PC-3 (cell line): ENCODE measurements at regions not wholly inside any gene's neighbourhood (a gene's known extent, or its start where the extent isn't known, plus 50 kb on each side); places are given as distances from the start of the nearest gene placed in this dataset.

Experiments used
- CTCF ChIP-seq: fragments of 300-600 bp; sonication (generic); conservative IDR thresholded peaks from 2 replicates; pipeline ENCODE4 v1.5.1; 2017; ENCODE audit warnings: antibody characterized with exemption, low read depth, mild to moderate bottlenecking, low read length
- EZH2 ChIP-seq: fragments of 300-600 bp; sonication (generic); IDR thresholded peaks from one replicate; pipeline ENCODE4 v1.6.1; 2017; ENCODE audit warnings: antibody characterized with exemption, mild to moderate bottlenecking, low read length; ENCODE audit not compliant: unreplicated experiment
- EZH2phosphoT487 ChIP-seq: fragments of 300-600 bp; sonication (generic); IDR thresholded peaks from 2 replicates; pipeline ENCODE4 v1.6.1; 2018; ENCODE audit warnings: mild to moderate bottlenecking, antibody characterized with exemption, low read length, borderline replicate concordance

- TF ChIP-seq EZH2phosphoT487 (no peak), CTCF (no peak), EZH2 (no peak)
Observed at GRCh38 chr13:50267917-50268316, 252.7 kb downstream of the KCNRG start.
